Left kidney (tissue), 1 donor: ENCODE measurements at regions not wholly inside any gene's neighbourhood (a gene's known extent, or its start where the extent isn't known, plus 50 kb on each side); places are given as distances from the start of the nearest gene placed in this dataset.
"Not testable (repeated sequence)": the region's sequence is repeated elsewhere in the genome, so short reads cannot be mapped to it uniquely, and the experiment has no call there.

Experiments
- DNase-seq: peaks from one replicate; pipeline ENCODE4 v3.0.0-alpha.2; 2013

DNA sequence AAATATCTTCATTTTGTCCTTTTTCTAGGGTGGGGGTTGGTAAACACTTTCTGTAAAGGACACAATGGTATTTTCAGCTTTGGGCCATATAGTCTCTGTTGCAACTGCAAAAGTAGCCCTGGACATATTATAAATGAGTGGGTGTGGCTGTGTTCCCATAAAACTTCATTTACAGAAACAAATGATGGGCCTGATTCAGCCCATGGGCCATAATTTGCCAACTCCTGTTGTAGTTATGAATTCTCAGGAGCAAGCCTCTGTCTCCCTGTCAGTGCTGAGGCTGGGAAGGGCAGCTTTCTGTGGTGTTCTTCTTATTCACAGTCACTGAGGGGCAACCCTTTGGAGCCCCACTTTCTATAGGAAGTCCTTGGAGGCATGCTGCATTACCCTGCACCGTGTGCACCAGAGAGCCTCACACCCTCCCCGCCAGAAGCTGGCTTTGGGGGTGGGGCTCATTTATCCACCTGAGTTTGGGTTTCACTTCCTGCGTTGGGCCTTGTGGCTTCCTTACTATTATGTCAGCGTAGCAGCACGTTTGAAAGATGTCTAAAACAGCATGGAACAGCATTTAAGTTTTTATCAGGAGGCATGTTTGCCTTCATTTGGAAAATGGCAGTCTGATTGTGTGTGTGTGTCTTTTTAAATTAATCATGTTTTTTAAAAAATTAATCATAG lies 60.8 kb upstream of the FAN1 start:
- DNase-seq, result not testable (repeated sequence)

GRCh38 chr15:30845536-30845935 lies 58.2 kb upstream of the FAN1 start:
- not testable (repeated sequence) for DNase-seq
